ENCODE measurements at regions not wholly inside any gene's neighbourhood (a gene's known extent, or its start where the extent isn't known, plus 50 kb on each side); places are given as distances from the start of the nearest gene placed in this dataset.

GRCh38 chr3:178170698-178171535 is 365.3 kb upstream of the KCNMB2 start:
- H4K8ac ChIP-seq (ENCODE audit: extremely low read depth, insufficient read depth, low read length) = no peak overlapping the region
- no peak overlapping the region for H3K56ac ChIP-seq (replicated peaks; ENCODE audit: insufficient read length, low read depth, low read length)
- H3K9me3 ChIP-seq (ENCODE audit: insufficient read depth in 2 of 2, low read depth in 1 of 2, low read length in 1 of 2) = no peaks in the 10 kb centered on the region
- no peak overlapping the region for H4K5ac ChIP-seq (ENCODE audit: insufficient read length, low read depth, low read length)
- no peak overlapping the region for H3K4ac ChIP-seq (replicated peaks; ENCODE audit: insufficient read length, low read depth, low read length)
- no peak overlapping the region for H2BK12ac ChIP-seq (ENCODE audit: low read depth, low read length)
- H3K18ac ChIP-seq (ENCODE audit: extremely low read depth, low read length) = no peak overlapping the region
- no peak overlapping the region for H2AK5ac ChIP-seq (ENCODE audit: low read depth, low read length)
- no peak overlapping the region for H2BK15ac ChIP-seq (ENCODE audit: low read length)
- ChIA-PET CTCF (ENCODE audit: partially characterized antibody) (no interaction called here), POLR2A (ENCODE audit: partially characterized antibody) (no interaction called here)
- H2BK120ac ChIP-seq (replicated peaks; ENCODE audit: low read depth, low read length) = no peak overlapping the region
- no peaks in the 10 kb centered on the region for H3K79me2 ChIP-seq (ENCODE audit: control insufficient read depth in 1 of 2, insufficient read depth in 2 of 2, low read length in 2 of 2)
- DNase-seq (ENCODE audit: low read depth in 1 of 2, low spot score in 2 of 2) = no peak
- no peaks in the 10 kb centered on the region for H3K36me3 ChIP-seq (ENCODE audit: control insufficient read depth in 2 of 4, insufficient read depth in 4 of 4, low read length in 3 of 4)
- H4K91ac ChIP-seq (replicated peaks; ENCODE audit: insufficient read length, low read length) = no peak overlapping the region
- no peak overlapping the region for H3K14ac ChIP-seq (ENCODE audit: insufficient read length)
- no peak overlapping the region for H3K9ac ChIP-seq (replicated peaks in 1 of 4; ENCODE audit: extremely low read depth in 1 of 4, low read depth in 3 of 4, low read length in 3 of 4)
- no peak for FAIRE-seq
- H4K20me1 ChIP-seq (replicated peaks in 1 of 2; ENCODE audit: control insufficient read depth in 1 of 2, insufficient read depth in 2 of 2, low read length in 2 of 2) = no peaks in the 10 kb centered on the region
- no peak overlapping the region for H3K23ac ChIP-seq (ENCODE audit: insufficient read length)
- no peak overlapping the region for H3K4me2 ChIP-seq (ENCODE audit: insufficient read depth in 1 of 2, low read depth in 2 of 2, low read length in 2 of 2)
- H2BK20ac ChIP-seq (ENCODE audit: low read length) = no peak overlapping the region
- H3K4me3 ChIP-seq (ENCODE audit: extremely low read depth in 1 of 4, insufficient read depth in 2 of 4, low read depth in 3 of 4, low read length in 4 of 4) = no peak overlapping the region
- no peaks in the 10 kb centered on the region for H3K4me1 ChIP-seq (replicated peaks in 1 of 4; ENCODE audit: control insufficient read depth in 3 of 4, insufficient read depth in 4 of 4, low read length in 3 of 4)
- WGBS, 2 experiments (ENCODE audit: extremely low coverage in 1 of 2, insufficient coverage in 1 of 2, insufficient read length in 1 of 2, insufficient replicate concordance in 2 of 2, low coverage in 1 of 2, low lambda C conversion rate in 2 of 2, missing lambda C conversion rate in 1 of 2) = 94% methylated on average over 4 of the region's 4 CpGs; no CpG with 5 or more reads in 1 of the 2 experiments
- no peaks in the 10 kb centered on the region for H3K27me3 ChIP-seq (replicated peaks in 1 of 4; ENCODE audit: control insufficient read depth in 3 of 4, extremely low read depth in 1 of 4, insufficient read depth in 3 of 4, low read length in 3 of 4)
- H3K23me2 ChIP-seq (ENCODE audit: low read depth, low read length) = no peaks in the 10 kb centered on the region
- H2BK5ac ChIP-seq (ENCODE audit: low read depth, low read length) = no peak overlapping the region
- H2AFZ ChIP-seq (ENCODE audit: low read length) = no peak overlapping the region
- H3K79me1 ChIP-seq (ENCODE audit: low read depth, low read length) = no peaks in the 10 kb centered on the region
- no peak overlapping the region for H3K27ac ChIP-seq (ENCODE audit: low read depth, low read length)
- TF ChIP-seq POLR2A (IDR thresholded peaks at IDR 0.05; ENCODE audit: control extremely low read depth in 1 of 2, low read depth in 2 of 2, low read length in 2 of 2) (no peak), CBX5 (IDR thresholded peaks at IDR 0.05; ENCODE audit: low read depth, low read length) (no peak), CEBPB (IDR thresholded peaks at IDR 0.05; ENCODE audit: low read depth, low read length) (no peak), SIN3A (conservative IDR thresholded peaks at IDR 0.05 in 1 of 2, IDR thresholded peaks at IDR 0.05 in 1 of 2; ENCODE audit: low read depth in 1 of 2, low read length in 2 of 2) (no peak), POLR2AphosphoS5 (IDR thresholded peaks at IDR 0.05; ENCODE audit: low read depth, low read length) (no peak), ATF2 (IDR thresholded peaks at IDR 0.05; ENCODE audit: low read length) (no peak), SRF (IDR thresholded peaks at IDR 0.05; ENCODE audit: low read depth, low read length) (no peak), CTBP2 (IDR thresholded peaks at IDR 0.05; ENCODE audit: borderline replicate concordance, insufficient read depth, insufficient read length, low read length) (no peak), KDM1A (IDR thresholded peaks at IDR 0.05; ENCODE audit: borderline replicate concordance, low read length) (no peak), FOSL1 (IDR thresholded peaks at IDR 0.05; ENCODE audit: insufficient read depth, low read depth, low read length) (no peak)
- TF ChIP-seq, protein P1, sequence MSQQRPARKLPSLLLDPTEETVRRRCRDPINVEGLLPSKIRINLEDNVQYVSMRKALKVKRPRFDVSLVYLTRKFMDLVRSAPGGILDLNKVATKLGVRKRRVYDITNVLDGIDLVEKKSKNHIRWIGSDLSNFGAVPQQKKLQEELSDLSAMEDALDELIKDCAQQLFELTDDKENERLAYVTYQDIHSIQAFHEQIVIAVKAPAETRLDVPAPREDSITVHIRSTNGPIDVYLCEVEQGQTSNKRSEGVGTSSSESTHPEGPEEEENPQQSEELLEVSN (IDR thresholded peaks at IDR 0.05) = no peak
